Astrocyte (in vitro differentiated cells and primary cell): ENCODE measurements at regions not wholly inside any gene's neighbourhood (a gene's known extent, or its start where the extent isn't known, plus 50 kb on each side); places are given as distances from the start of the nearest gene placed in this dataset.

ENCODE experiments used
- DNase-seq: peaks from one replicate; pipeline ENCODE4 v3.0.0-alpha.2; 2010; ENCODE audit warnings: low read depth
- FAIRE-seq: peaks from 2 replicates; lab custom pipeline; 2011; peaks lifted over from hg19 to GRCh38; lab: Jason Lieb, UNC
- H2AFZ ChIP-seq: 2 replicates; pipeline ENCODE4 v1.6.0; 2012; ENCODE audit warnings: low read depth, low read length, inconsistent platforms
- H3K27ac ChIP-seq: 2 replicates; pipeline ENCODE4 v1.5.1; 2011; ENCODE audit warnings: low read depth, low read length, inconsistent platforms
- H3K27me3 ChIP-seq: 2 replicates; pipeline ENCODE4 v1.6.0; 2011; ENCODE audit warnings: low read length, inconsistent platforms; ENCODE audit not compliant: insufficient read depth
- H3K36me3 ChIP-seq: 2 replicates; pipeline ENCODE4 v1.5.1; 2011; ENCODE audit warnings: low read length, inconsistent platforms; ENCODE audit not compliant: insufficient read depth
- H3K4me1 ChIP-seq: 2 replicates; pipeline ENCODE4 v1.5.1; 2011; ENCODE audit warnings: low read length, inconsistent platforms; ENCODE audit not compliant: insufficient read depth
- H3K4me2 ChIP-seq: 2 replicates; pipeline ENCODE4 v1.6.0; 2012; ENCODE audit warnings: low read length, inconsistent platforms
- H3K4me3 ChIP-seq: 2 replicates; pipeline ENCODE4 v1.5.1; 2011; ENCODE audit warnings: low read depth, mild to moderate bottlenecking, low read length, inconsistent platforms; ENCODE audit not compliant: insufficient read depth
- H3K79me2 ChIP-seq: 2 replicates; pipeline ENCODE4 v1.6.0; 2012; ENCODE audit warnings: mild to moderate bottlenecking, low read length, inconsistent platforms; ENCODE audit not compliant: insufficient read depth
- H3K9ac ChIP-seq: 2 replicates; pipeline ENCODE4 v1.6.0; 2012; ENCODE audit warnings: mild to moderate bottlenecking, low read length, inconsistent platforms
- H3K9me3 ChIP-seq: 2 replicates; pipeline ENCODE4 v1.5.1; 2012; ENCODE audit warnings: low read depth, mild to moderate bottlenecking, low read length, inconsistent platforms; ENCODE audit not compliant: insufficient read depth
- H4K20me1 ChIP-seq: 2 replicates; pipeline ENCODE4 v1.6.0; 2012; ENCODE audit warnings: low read length, inconsistent platforms; ENCODE audit not compliant: insufficient read depth
- H3K27ac Mint-ChIP-seq: one replicate; pipeline ENCODE4 v1.8.0; 2021; ENCODE audit warnings: mild to moderate bottlenecking, mixed read lengths; ENCODE audit not compliant: unreplicated experiment
- H3K27me3 Mint-ChIP-seq: one replicate; pipeline ENCODE4 v1.8.0; 2021; ENCODE audit warnings: low read depth, mixed read lengths; ENCODE audit not compliant: unreplicated experiment
- H3K36me3 Mint-ChIP-seq: one replicate; pipeline ENCODE4 v1.8.0; 2021; ENCODE audit warnings: low read depth, mixed read lengths; ENCODE audit not compliant: unreplicated experiment
- H3K4me1 Mint-ChIP-seq: one replicate; pipeline ENCODE4 v1.8.0; 2021; ENCODE audit warnings: low read depth, mixed read lengths; ENCODE audit not compliant: unreplicated experiment
- H3K4me3 Mint-ChIP-seq: one replicate; pipeline ENCODE4 v1.8.0; 2021; ENCODE audit warnings: mild to moderate bottlenecking, moderate library complexity, mixed read lengths; ENCODE audit not compliant: unreplicated experiment
- H3K9me3 Mint-ChIP-seq: one replicate; pipeline ENCODE4 v1.8.0; 2021; ENCODE audit warnings: mild to moderate bottlenecking, mixed read lengths; ENCODE audit not compliant: unreplicated experiment
- CTCF ChIP-seq: IDR thresholded peaks from 2 replicates; pipeline ENCODE4 v1.5.1; 2011; ENCODE audit warnings: low read depth, mild to moderate bottlenecking, inconsistent platforms, low read length, moderate library complexity; ENCODE audit not compliant: insufficient read depth
- EZH2 ChIP-seq: IDR thresholded peaks from 2 replicates; pipeline ENCODE4 v1.6.1; 2012; ENCODE audit warnings: mild to moderate bottlenecking, low read length, inconsistent platforms; ENCODE audit not compliant: insufficient read depth

DNA sequence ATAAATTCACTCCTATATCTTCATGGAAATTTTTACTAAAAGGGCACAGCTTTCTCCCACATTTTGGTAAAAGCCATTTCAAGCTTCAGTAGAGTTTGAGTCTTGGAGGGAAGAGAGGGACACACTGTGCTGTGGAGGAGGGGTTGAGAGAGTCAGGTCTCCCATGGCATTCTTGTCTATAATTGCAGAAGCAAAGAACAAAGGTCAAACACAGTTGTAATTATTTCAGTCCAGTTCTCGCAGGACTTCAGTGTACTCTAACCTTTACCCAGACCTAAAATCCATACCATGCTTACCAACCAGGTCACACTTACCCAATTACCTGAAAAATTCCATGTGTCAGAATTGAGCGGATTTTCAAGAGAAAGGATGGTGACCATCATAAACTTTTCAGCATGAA, 298.4 kb downstream of the XPNPEP1 start:
- no peak overlapping the region for H3K27ac ChIP-seq
- TF ChIP-seq EZH2 (no peak), CTCF (no peak)
- H3K4me3 ChIP-seq: no peak overlapping the region
- H3K9me3 Mint-ChIP-seq: peaks cover 7% of the 10 kb centered on the region
- no peak overlapping the region for H3K4me3 Mint-ChIP-seq
- FAIRE-seq (no peak), DNase-seq (no peak)
- H3K4me1 ChIP-seq: no peaks in the 10 kb centered on the region
- no peaks in the 10 kb centered on the region for H3K27me3 Mint-ChIP-seq
- peak overlapping the region; percentile 41 for H3K27ac Mint-ChIP-seq
- H4K20me1 ChIP-seq: no peaks in the 10 kb centered on the region
- H3K79me2 ChIP-seq: no peaks in the 10 kb centered on the region
- peaks cover 16% of the 10 kb centered on the region for H3K4me1 Mint-ChIP-seq
- H3K9ac ChIP-seq: no peak overlapping the region
- H3K36me3 ChIP-seq: no peaks in the 10 kb centered on the region
- no peaks in the 10 kb centered on the region for H3K9me3 ChIP-seq
- H3K4me2 ChIP-seq: no peak overlapping the region
- H2AFZ ChIP-seq: no peak overlapping the region
- H3K27me3 ChIP-seq: no peaks in the 10 kb centered on the region
- no peaks in the 10 kb centered on the region for H3K36me3 Mint-ChIP-seq

- Histone ChIP-seq H3K9ac (no peak overlapping the region), H3K9me3 (no peaks in the 10 kb centered on the region), H3K79me2 (no peaks in the 10 kb centered on the region), H3K27me3 (no peaks in the 10 kb centered on the region), H3K4me3 (no peak overlapping the region), H3K27ac (no peak overlapping the region), H2AFZ (no peak overlapping the region), H3K4me2 (no peak overlapping the region), H3K4me1 (no peaks in the 10 kb centered on the region), H3K36me3 (no peaks in the 10 kb centered on the region), H4K20me1 (no peaks in the 10 kb centered on the region)
- DNase-seq (no peak), FAIRE-seq (no peak)
- H3K4me1 Mint-ChIP-seq: peaks cover 16% of the 10 kb centered on the region
- H3K36me3 Mint-ChIP-seq: no peaks in the 10 kb centered on the region
- peaks cover 5% of the 10 kb centered on the region for H3K9me3 Mint-ChIP-seq
- TF ChIP-seq EZH2 (no peak), CTCF (no peak)
- H3K4me3 Mint-ChIP-seq: no peak overlapping the region
- no peaks in the 10 kb centered on the region for H3K27me3 Mint-ChIP-seq
- H3K27ac Mint-ChIP-seq: no peak overlapping the region
Observed at GRCh38 chr10:109622566-109622965, 300.7 kb downstream of the XPNPEP1 start.

- H3K27ac ChIP-seq: no peak overlapping the region
- H3K9ac ChIP-seq: no peak overlapping the region
- no peaks in the 10 kb centered on the region for H3K9me3 ChIP-seq
- Mint-ChIP-seq H3K4me1 (peaks cover 11% of the 10 kb centered on the region), H3K27ac (no peak overlapping the region), H3K27me3 (no peaks in the 10 kb centered on the region), H3K36me3 (no peaks in the 10 kb centered on the region), H3K9me3 (peaks cover 4% of the 10 kb centered on the region), H3K4me3 (no peak overlapping the region)
- no peak overlapping the region for H3K4me2 ChIP-seq
- H3K27me3 ChIP-seq: no peaks in the 10 kb centered on the region
- H4K20me1 ChIP-seq: no peaks in the 10 kb centered on the region
- no peak for DNase-seq
- H3K79me2 ChIP-seq: no peaks in the 10 kb centered on the region
- H3K4me3 ChIP-seq: no peak overlapping the region
- no peak for TF ChIP-seq CTCF
- H3K36me3 ChIP-seq: no peaks in the 10 kb centered on the region
- H2AFZ ChIP-seq: no peak overlapping the region
- no peak for FAIRE-seq
- H3K4me1 ChIP-seq: no peaks in the 10 kb centered on the region
Observed at GRCh38 chr10:109620396-109620795, 302.9 kb downstream of the XPNPEP1 start.
